ENCODE measurements at regions not wholly inside any gene's neighbourhood (a gene's known extent, or its start where the extent isn't known, plus 50 kb on each side); places are given as distances from the start of the nearest gene placed in this dataset.

DNA sequence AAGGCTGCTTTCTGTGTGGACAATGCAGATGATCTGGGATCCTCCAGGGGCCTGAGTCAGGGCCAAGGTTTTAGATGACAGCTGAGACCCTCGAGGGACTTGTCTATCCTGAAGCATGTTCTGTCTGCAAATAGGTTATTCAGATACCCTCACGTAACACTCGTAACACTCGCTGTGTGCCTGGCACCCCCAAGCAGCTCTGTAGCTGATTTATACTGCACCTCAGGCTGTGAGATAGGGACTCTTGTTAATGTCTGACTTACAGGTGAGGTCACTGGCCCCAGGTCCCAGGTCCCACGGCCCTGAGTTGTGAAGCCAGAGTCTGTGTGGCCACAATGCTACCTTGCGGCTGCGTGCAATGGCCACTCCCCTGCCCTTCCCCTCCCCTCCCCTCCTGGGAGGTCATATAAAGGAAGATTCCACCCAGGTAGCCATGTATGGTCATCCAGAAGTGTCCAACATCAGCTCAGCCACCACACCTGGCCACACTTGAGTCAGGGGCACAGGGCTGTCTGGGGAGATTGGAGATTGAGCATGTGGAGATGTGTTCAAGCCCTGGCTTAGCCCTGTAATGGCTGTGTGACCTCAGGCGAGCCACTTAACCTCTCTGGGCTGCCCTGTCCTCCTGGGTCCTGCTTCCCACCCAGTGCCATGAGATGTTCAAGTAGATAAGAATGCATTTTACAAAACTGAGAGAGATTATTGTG is 687.7 kb downstream of the MATN1 start:
- TF ChIP-seq POLR2A (IDR thresholded peaks at IDR 0.05) (no peak), CTCF (IDR thresholded peaks at IDR 0.05) (no peak)
